ENCODE measurements at regions not wholly inside any gene's neighbourhood (a gene's known extent, or its start where the extent isn't known, plus 50 kb on each side); places are given as distances from the start of the nearest gene placed in this dataset.

- ATAC-seq = no peak
- TF ChIP-seq SNAI2 (CRISPR knock-in tag; IDR thresholded peaks at IDR 0.05) (no peak), PATZ1 (CRISPR knock-in tag; IDR thresholded peaks at IDR 0.05; ENCODE audit: borderline replicate concordance) (no peak), TCF4 (CRISPR knock-in tag; IDR thresholded peaks at IDR 0.05; ENCODE audit: borderline replicate concordance) (no peak), ZNF565 (CRISPR knock-in tag; conservative IDR thresholded peaks at IDR 0.05; ENCODE audit: low read depth) (no peak), CSRNP3 (CRISPR knock-in tag; IDR thresholded peaks at IDR 0.05) (no peak), ESRRG (CRISPR knock-in tag; IDR thresholded peaks at IDR 0.05) (no peak), GLIS3 (CRISPR knock-in tag; IDR thresholded peaks at IDR 0.05) (no peak), ZNF70 (CRISPR knock-in tag; IDR thresholded peaks at IDR 0.05) (no peak), ISL1 (CRISPR knock-in tag; IDR thresholded peaks at IDR 0.05) (no peak), CREB5 (CRISPR knock-in tag; IDR thresholded peaks at IDR 0.05; ENCODE audit: low read depth) (no peak), PPARA (CRISPR knock-in tag; IDR thresholded peaks at IDR 0.05; ENCODE audit: borderline replicate concordance) (no peak), POU6F1 (CRISPR knock-in tag; IDR thresholded peaks at IDR 0.05; ENCODE audit: borderline replicate concordance, low read depth) (no peak), RARB (CRISPR knock-in tag; IDR thresholded peaks at IDR 0.05) (no peak), BACH2 (CRISPR knock-in tag; IDR thresholded peaks at IDR 0.05; ENCODE audit: borderline replicate concordance) (no peak), ZC3H10 (CRISPR knock-in tag; IDR thresholded peaks at IDR 0.05) (no peak), ZFP3 (CRISPR knock-in tag; IDR thresholded peaks at IDR 0.05) (no peak), ZFP30 (CRISPR knock-in tag; IDR thresholded peaks at IDR 0.05) (no peak)
Observed at GRCh38 chr13:58729361-58729760, 1097.8 kb downstream of the PCDH17 start.

- TF ChIP-seq TCF4 (CRISPR knock-in tag; IDR thresholded peaks at IDR 0.05; ENCODE audit: borderline replicate concordance) (no peak), TOX (CRISPR knock-in tag; IDR thresholded peaks at IDR 0.05; ENCODE audit: borderline replicate concordance) (no peak), BACH2 (CRISPR knock-in tag; IDR thresholded peaks at IDR 0.05; ENCODE audit: borderline replicate concordance) (no peak)
- no peak for ATAC-seq
Observed at GRCh38 chr13:58744686-58745085, 1113.1 kb downstream of the PCDH17 start.

GRCh38 chr13:58767566-58767965 lies 1136.0 kb downstream of the PCDH17 start:
- TF ChIP-seq ISL1 (CRISPR knock-in tag; IDR thresholded peaks at IDR 0.05) = 0 out of 2 replicates have a peak, but pooled peaks have one; percentile 8
- TF ChIP-seq ZNF565 (CRISPR knock-in tag; conservative IDR thresholded peaks at IDR 0.05; ENCODE audit: low read depth) = no peak
- TF ChIP-seq ZC3H10 (CRISPR knock-in tag; IDR thresholded peaks at IDR 0.05) = no peak
- TF ChIP-seq BACH2 (CRISPR knock-in tag; IDR thresholded peaks at IDR 0.05; ENCODE audit: borderline replicate concordance) = no peak
- TF ChIP-seq ESRRG (CRISPR knock-in tag; IDR thresholded peaks at IDR 0.05) = no peak
- ATAC-seq = no peak

- ATAC-seq = no peak
- TF ChIP-seq ISL1 (CRISPR knock-in tag; IDR thresholded peaks at IDR 0.05) = no peak
- TF ChIP-seq ZC3H10 (CRISPR knock-in tag; IDR thresholded peaks at IDR 0.05) = no peak
- no peak for TF ChIP-seq ARNTL (CRISPR knock-in tag; IDR thresholded peaks at IDR 0.05; ENCODE audit: borderline replicate concordance, low read depth)
- TF ChIP-seq SNAI2 (CRISPR knock-in tag; IDR thresholded peaks at IDR 0.05) = no peak
- TF ChIP-seq PPARA (CRISPR knock-in tag; IDR thresholded peaks at IDR 0.05; ENCODE audit: borderline replicate concordance) = no peak
- no peak for TF ChIP-seq RARB (CRISPR knock-in tag; IDR thresholded peaks at IDR 0.05)
- TF ChIP-seq TOX (CRISPR knock-in tag; IDR thresholded peaks at IDR 0.05; ENCODE audit: borderline replicate concordance) = no peak
- no peak for TF ChIP-seq ZFP3 (CRISPR knock-in tag; IDR thresholded peaks at IDR 0.05)
- TF ChIP-seq ZNF70 (CRISPR knock-in tag; IDR thresholded peaks at IDR 0.05) = no peak
- no peak for TF ChIP-seq POU6F1 (CRISPR knock-in tag; IDR thresholded peaks at IDR 0.05; ENCODE audit: borderline replicate concordance, low read depth)
- TF ChIP-seq GLIS3 (CRISPR knock-in tag; IDR thresholded peaks at IDR 0.05) = no peak
- no peak for TF ChIP-seq TCF4 (CRISPR knock-in tag; IDR thresholded peaks at IDR 0.05; ENCODE audit: borderline replicate concordance)
- TF ChIP-seq BACH2 (CRISPR knock-in tag; IDR thresholded peaks at IDR 0.05; ENCODE audit: borderline replicate concordance) = no peak
- TF ChIP-seq CSRNP3 (CRISPR knock-in tag; IDR thresholded peaks at IDR 0.05) = no peak
Observed at GRCh38 chr13:58773280-58773859, 1141.8 kb downstream of the PCDH17 start.

Data from SK-N-SH treated with all-trans-retinoic acid at 6 μM for 48 hours (cell line).